ENCODE measurements at regions not wholly inside any gene's neighbourhood (a gene's known extent, or its start where the extent isn't known, plus 50 kb on each side); places are given as distances from the start of the nearest gene placed in this dataset.

DNA sequence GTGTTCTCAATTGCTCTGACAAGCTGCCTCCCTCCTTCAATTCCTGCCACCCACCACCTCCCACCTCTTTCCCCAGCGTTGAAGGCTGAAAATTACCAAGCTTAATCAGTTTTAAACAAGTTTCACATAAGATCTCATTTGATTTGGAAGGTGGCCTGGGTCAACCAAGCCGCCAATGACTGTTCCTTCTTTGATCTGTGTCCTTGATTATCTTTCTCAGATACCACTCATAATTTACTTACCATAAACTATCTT, 211.4 kb downstream of the SLIT2 start:
- H2BK12ac ChIP-seq (ENCODE audit: insufficient read length, low read depth, low read length): no peak overlapping the region
- no peak overlapping the region for H2AK5ac ChIP-seq (ENCODE audit: insufficient read length, low read length)
- no peak overlapping the region for H3K23ac ChIP-seq (ENCODE audit: insufficient read length, low read depth, low read length)
- H3K4me1 ChIP-seq (ENCODE audit: insufficient read depth, low read length): no peaks in the 10 kb centered on the region
- Mint-ChIP-seq H3K9me3 (no peaks in the 10 kb centered on the region), H3K4me1 (no peaks in the 10 kb centered on the region), H3K27me3 (ENCODE audit: low read depth) (no peaks in the 10 kb centered on the region), H3K36me3 (ENCODE audit: insufficient read depth in 1 of 3, low read depth in 3 of 3) (no peaks in the 10 kb centered on the region; a peak in 1 of 7 replicates), H3K4me3 (no peak overlapping the region), H3K27ac (no peak overlapping the region)
- WGBS (ENCODE audit: extremely low coverage, insufficient read length, low lambda C conversion rate): no CpG with 5 or more reads among the region's 2 CpGs
- H3K79me1 ChIP-seq (ENCODE audit: insufficient read depth, low read depth, low read length, poor library complexity, severe bottlenecking): no peaks in the 10 kb centered on the region
- H4K20me1 ChIP-seq (ENCODE audit: control insufficient read depth, insufficient read depth, insufficient read length): no peaks in the 10 kb centered on the region
- no peak overlapping the region for H2AFZ ChIP-seq (ENCODE audit: low read length)
- no peaks in the 10 kb centered on the region for H3K9me3 ChIP-seq (ENCODE audit: control insufficient read depth, low read depth, low read length)
- H3K79me2 ChIP-seq (ENCODE audit: insufficient read depth, low read length): no peaks in the 10 kb centered on the region
- no peak overlapping the region for H2BK5ac ChIP-seq (ENCODE audit: insufficient read length, low read length)
- no peak for DNase-seq
- no peak overlapping the region for H3K18ac ChIP-seq (ENCODE audit: insufficient read length, low read depth, low read length)
- no peak overlapping the region for H3K4me2 ChIP-seq (ENCODE audit: insufficient read depth, insufficient read length, low read length)
- H4K91ac ChIP-seq (ENCODE audit: insufficient read length, low read depth, low read length): no peak overlapping the region
- TF ChIP-seq CTCF (conservative IDR thresholded peaks at IDR 0.05): no peak
- no peak overlapping the region for H3K9ac ChIP-seq (ENCODE audit: extremely low read depth, insufficient read length, low read length)
- no peak overlapping the region for H4K8ac ChIP-seq (replicated peaks; ENCODE audit: insufficient read length, low read depth, low read length)
- H3K4ac ChIP-seq (ENCODE audit: low read depth, low read length): no peak overlapping the region
- H3K56ac ChIP-seq (ENCODE audit: insufficient read length, low read depth, low read length): no peak overlapping the region
- no peak overlapping the region for H4K5ac ChIP-seq (ENCODE audit: insufficient read length, low read depth, low read length)
- H3K23me2 ChIP-seq (ENCODE audit: insufficient read length, low read depth, low read length, poor library complexity, severe bottlenecking): no peaks in the 10 kb centered on the region
- H3T11ph ChIP-seq (ENCODE audit: low read length): no peak overlapping the region
- H3K27ac ChIP-seq (ENCODE audit: insufficient read length, low read depth, low read length): no peak overlapping the region
- no peak overlapping the region for H2BK15ac ChIP-seq (ENCODE audit: low read depth, low read length)
- no peak overlapping the region for H2BK20ac ChIP-seq (ENCODE audit: low read depth, low read length, poor library complexity, severe bottlenecking)
- H2BK120ac ChIP-seq (ENCODE audit: low read depth, low read length, poor library complexity, severe bottlenecking): no peak overlapping the region
- H3K27me3 ChIP-seq (ENCODE audit: insufficient read depth, low read length): no peaks in the 10 kb centered on the region
- no peak overlapping the region for H3K14ac ChIP-seq (ENCODE audit: insufficient read depth, low read length)
